ENCODE measurements at regions not wholly inside any gene's neighbourhood (a gene's known extent, or its start where the extent isn't known, plus 50 kb on each side); places are given as distances from the start of the nearest gene placed in this dataset.

- TF ChIP-seq POU6F1 (CRISPR knock-in tag; IDR thresholded peaks at IDR 0.05; ENCODE audit: borderline replicate concordance, low read depth) (no peak), ESRRG (CRISPR knock-in tag; IDR thresholded peaks at IDR 0.05) (no peak), RARB (CRISPR knock-in tag; IDR thresholded peaks at IDR 0.05) (no peak), CSDC2 (CRISPR knock-in tag; IDR thresholded peaks at IDR 0.05) (no peak), CSRNP3 (CRISPR knock-in tag; IDR thresholded peaks at IDR 0.05) (no peak), OSR1 (CRISPR knock-in tag; IDR thresholded peaks at IDR 0.05) (no peak), ZFP30 (CRISPR knock-in tag; IDR thresholded peaks at IDR 0.05) (no peak)
- no peak for ATAC-seq
These were observed 463.7 kb upstream of the WWC1 start for GRCh38 chr5:167827766-167828165.

- no peak for TF ChIP-seq PATZ1 (CRISPR knock-in tag; IDR thresholded peaks at IDR 0.05; ENCODE audit: borderline replicate concordance)
- TF ChIP-seq CREB5 (CRISPR knock-in tag; IDR thresholded peaks at IDR 0.05; ENCODE audit: low read depth): no peak
- no peak for TF ChIP-seq ZNF565 (CRISPR knock-in tag; conservative IDR thresholded peaks at IDR 0.05; ENCODE audit: low read depth)
- TF ChIP-seq SNAI2 (CRISPR knock-in tag; IDR thresholded peaks at IDR 0.05): no peak
- TF ChIP-seq ARNTL (CRISPR knock-in tag; IDR thresholded peaks at IDR 0.05; ENCODE audit: borderline replicate concordance, low read depth): no peak
- no peak for TF ChIP-seq OSR1 (CRISPR knock-in tag; IDR thresholded peaks at IDR 0.05)
- TF ChIP-seq POU6F1 (CRISPR knock-in tag; IDR thresholded peaks at IDR 0.05; ENCODE audit: borderline replicate concordance, low read depth): no peak
- TF ChIP-seq ZFP3 (CRISPR knock-in tag; IDR thresholded peaks at IDR 0.05): no peak
- TF ChIP-seq TSHZ2 (CRISPR knock-in tag; IDR thresholded peaks at IDR 0.05): no peak
- no peak for TF ChIP-seq CSRNP3 (CRISPR knock-in tag; IDR thresholded peaks at IDR 0.05)
- no peak for TF ChIP-seq ZC3H10 (CRISPR knock-in tag; IDR thresholded peaks at IDR 0.05)
- no peak for TF ChIP-seq TOX (CRISPR knock-in tag; IDR thresholded peaks at IDR 0.05; ENCODE audit: borderline replicate concordance)
- no peak for TF ChIP-seq GLIS3 (CRISPR knock-in tag; IDR thresholded peaks at IDR 0.05)
- TF ChIP-seq ESRRG (CRISPR knock-in tag; IDR thresholded peaks at IDR 0.05): no peak
- ATAC-seq: no peak
These were observed 459.5 kb upstream of the WWC1 start for GRCh38 chr5:167831754-167832504.

Measured in SK-N-SH treated with all-trans-retinoic acid at 6 μM for 48 hours (cell line).